ENCODE measurements at regions not wholly inside any gene's neighbourhood (a gene's known extent, or its start where the extent isn't known, plus 50 kb on each side); places are given as distances from the start of the nearest gene placed in this dataset.
"Not testable (repeated sequence)": the region's sequence is repeated elsewhere in the genome, so short reads cannot be mapped to it uniquely, and the experiment has no call there.

GRCh38 chr9:42431616-42432010 is 248.2 kb downstream of the SPATA31A6 start:
- not testable (repeated sequence) for TF ChIP-seq CTCF (IDR thresholded peaks at IDR 0.05; ENCODE audit: insufficient read depth, low read length, poor library complexity, severe bottlenecking); EZH2phosphoT487 (conservative IDR thresholded peaks at IDR 0.05; ENCODE audit: low read length)
